Transverse colon (tissue), 4 donors: ENCODE measurements at regions not wholly inside any gene's neighbourhood (a gene's known extent, or its start where the extent isn't known, plus 50 kb on each side); places are given as distances from the start of the nearest gene placed in this dataset.
"Not testable (repeated sequence)": the region's sequence is repeated elsewhere in the genome, so short reads cannot be mapped to it uniquely, and the experiment has no call there.

Experiments used
- DNase-seq: peaks from one replicate; pipeline ENCODE4 v3.0.0-alpha.2; 2019
- H3K27ac ChIP-seq, 4 donors: fragments of 200-600 bp; sonication (generic); 2 replicates each; pipeline ENCODE4 v1.5.1; 2016 to 2018; ENCODE audit warnings: inconsistent platforms in 4 of 4
- H3K27me3 ChIP-seq: fragments of 200-600 bp; sonication (generic); 2 replicates; pipeline ENCODE4 v1.5.1; 2017; ENCODE audit warnings: inconsistent platforms
- H3K36me3 ChIP-seq, 4 donors: fragments of 200-600 bp; sonication (generic); 2 replicates each; pipeline ENCODE4 v1.5.1; 2017 to 2019; ENCODE audit warnings: inconsistent platforms in 4 of 4
- H3K4me1 ChIP-seq, 4 donors: fragments of 200-600 bp; sonication (generic); 2 replicates each; pipeline ENCODE4 v1.5.1; 2017 to 2020; ENCODE audit warnings: inconsistent platforms in 4 of 4
- H3K4me3 ChIP-seq, 4 donors: fragments of 200-600 bp; sonication (generic); 1 replicate in 1 of 4; 2 replicates in 3 of 4; pipeline versions ENCODE4 v1.5.1 to v1.6.1; 2017 to 2019; ENCODE audit warnings: inconsistent platforms in 4 of 4
- H3K9me3 ChIP-seq, 2 donors: fragments of 200-600 bp; sonication (generic); 2 replicates each; pipeline ENCODE4 v1.5.1; 2017 to 2019; ENCODE audit warnings: inconsistent platforms in 2 of 2
- EP300 ChIP-seq: sonication (generic); formaldehyde crosslinking; IDR thresholded peaks from one replicate; pipeline ENCODE4 v1.6.1; 2017; ENCODE audit warnings: antibody characterized with exemption, low read depth
- POLR2A ChIP-seq: fragments of 450-650 bp; IDR thresholded peaks from one replicate; pipeline ENCODE4 v1.6.1; 2016; ENCODE audit warnings: antibody characterized with exemption, mild to moderate bottlenecking, moderate library complexity
- POLR2AphosphoS5 ChIP-seq, 3 donors: sonication (generic); formaldehyde crosslinking; IDR thresholded peaks; one replicate each; pipeline ENCODE4 v1.6.1; 2016; ENCODE audit warnings: antibody characterized with exemption in 3 of 3
- WGBS, 2 donors: methylation state at CpG; one replicate each; pipeline ENCODE4 v1.1.5; 2018; ENCODE audit warnings: low coverage in 1 of 2; 5-methylcytosine and 5-hydroxymethylcytosine counted together
- in situ Hi-C, 4 donors: fragments of 200-750 bp; cut with MboI; loops; one replicate each; pipeline versions ENCODE4 v1.15.0 to v1.15.1; 2017; ENCODE audit warnings: low sequenced_read_pairs in 3 of 4, low pct_ligation_motif_present in 1 of 4, low pct_unique_long_range_greater_than_20kb in 1 of 4
- intact Hi-C: fragments of 100-400 bp; cut with DNase I; formaldehyde crosslinking; loops from one replicate; pipeline ENCODE4 v1.15.1; 2023; ENCODE audit warnings: low total_unique reads
- TF ChIP-seq, protein P1 (sequence below), 5 experiments: fragments of 200-600 bp in 3 of 5; fragments of 450-650 bp in 2 of 5; sonication (generic) in 3 of 5; IDR thresholded peaks; 1 replicate in 2 of 5; 2 replicates in 3 of 5; pipeline ENCODE4 v1.5.1; 2016 to 2017; ENCODE audit warnings: antibody characterized with exemption in 5 of 5, inconsistent platforms in 3 of 5, mild to moderate bottlenecking in 2 of 5, moderate library complexity in 1 of 5

DNA sequence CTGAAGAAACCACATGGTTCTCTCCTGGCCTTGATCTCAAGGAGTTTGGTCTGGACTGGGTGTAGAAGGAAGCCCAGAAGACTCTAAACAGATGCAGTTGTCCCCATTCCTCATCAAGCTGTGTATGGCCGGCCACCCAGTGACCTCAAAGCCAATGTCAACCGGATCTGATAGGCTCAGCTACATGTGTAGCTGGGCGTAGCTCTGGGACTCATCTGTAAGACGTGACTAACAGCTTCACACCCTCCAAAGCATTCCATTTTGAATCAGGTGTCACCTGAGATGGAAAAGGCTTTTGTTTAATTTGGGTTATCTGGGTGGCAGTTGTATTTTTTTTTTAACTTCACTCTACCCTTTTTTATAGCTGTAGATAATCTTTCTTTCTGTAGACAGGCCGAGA lies 130.4 kb downstream of the ABCC12 start:
- Histone ChIP-seq H3K27me3 (no peaks in the 10 kb centered on the region), H3K27ac (no peak overlapping the region), H3K4me3 (no peak overlapping the region), H3K9me3 (no peaks in the 10 kb centered on the region), H3K4me1 (no peaks in the 10 kb centered on the region), H3K36me3 (no peaks in the 10 kb centered on the region)
- no peak for TF ChIP-seq POLR2AphosphoS5 (IDR thresholded peaks at IDR 0.05)
- no peak for TF ChIP-seq POLR2A
- TF ChIP-seq EP300, result no peak
- TF ChIP-seq, protein P1, sequence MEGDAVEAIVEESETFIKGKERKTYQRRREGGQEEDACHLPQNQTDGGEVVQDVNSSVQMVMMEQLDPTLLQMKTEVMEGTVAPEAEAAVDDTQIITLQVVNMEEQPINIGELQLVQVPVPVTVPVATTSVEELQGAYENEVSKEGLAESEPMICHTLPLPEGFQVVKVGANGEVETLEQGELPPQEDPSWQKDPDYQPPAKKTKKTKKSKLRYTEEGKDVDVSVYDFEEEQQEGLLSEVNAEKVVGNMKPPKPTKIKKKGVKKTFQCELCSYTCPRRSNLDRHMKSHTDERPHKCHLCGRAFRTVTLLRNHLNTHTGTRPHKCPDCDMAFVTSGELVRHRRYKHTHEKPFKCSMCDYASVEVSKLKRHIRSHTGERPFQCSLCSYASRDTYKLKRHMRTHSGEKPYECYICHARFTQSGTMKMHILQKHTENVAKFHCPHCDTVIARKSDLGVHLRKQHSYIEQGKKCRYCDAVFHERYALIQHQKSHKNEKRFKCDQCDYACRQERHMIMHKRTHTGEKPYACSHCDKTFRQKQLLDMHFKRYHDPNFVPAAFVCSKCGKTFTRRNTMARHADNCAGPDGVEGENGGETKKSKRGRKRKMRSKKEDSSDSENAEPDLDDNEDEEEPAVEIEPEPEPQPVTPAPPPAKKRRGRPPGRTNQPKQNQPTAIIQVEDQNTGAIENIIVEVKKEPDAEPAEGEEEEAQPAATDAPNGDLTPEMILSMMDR (IDR thresholded peaks at IDR 0.05), result no peak
- intact Hi-C loops, result no loop called here
- in situ Hi-C loops, result no loop called here
- WGBS, 2 donors, result 33 to 50% methylated on average over 1 to 5 of the region's 5 CpGs
- DNase-seq, result no peak

DNA sequence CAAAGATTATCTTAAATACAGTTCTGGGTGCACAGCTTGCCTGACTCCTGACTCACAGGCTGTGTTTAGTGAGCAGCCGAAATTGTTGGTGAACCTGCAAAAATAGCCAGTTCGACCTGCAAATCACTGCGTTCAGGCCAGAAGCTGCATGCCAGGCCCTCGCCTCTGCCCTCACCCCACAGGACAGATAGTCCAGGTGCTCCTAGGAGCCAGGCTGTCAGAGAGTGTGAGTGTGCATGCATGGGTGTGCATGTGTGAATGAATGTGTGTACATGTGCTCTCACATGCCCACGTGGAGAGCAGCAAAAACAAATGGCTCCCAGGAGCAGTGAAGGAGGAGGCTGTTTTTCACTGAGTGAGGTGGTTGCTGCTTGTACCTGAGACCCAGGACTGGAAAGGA lies 131.8 kb downstream of the ABCC12 start:
- intact Hi-C loops, result no loop called here
- no peak overlapping the region for H3K4me3 ChIP-seq
- H3K27me3 ChIP-seq, result no peaks in the 10 kb centered on the region
- no peaks in the 10 kb centered on the region for H3K4me1 ChIP-seq
- in situ Hi-C loops, result no loop called here
- no peaks in the 10 kb centered on the region for H3K36me3 ChIP-seq
- TF ChIP-seq EP300 (no peak), POLR2A (no peak)
- 67% methylated on average over 5 of the region's 5 CpGs; no CpG with 5 or more reads in 1 of the 2 donors for WGBS, 2 donors
- no peaks in the 10 kb centered on the region for H3K9me3 ChIP-seq
- no peak overlapping the region for H3K27ac ChIP-seq
- no peak for DNase-seq

DNA sequence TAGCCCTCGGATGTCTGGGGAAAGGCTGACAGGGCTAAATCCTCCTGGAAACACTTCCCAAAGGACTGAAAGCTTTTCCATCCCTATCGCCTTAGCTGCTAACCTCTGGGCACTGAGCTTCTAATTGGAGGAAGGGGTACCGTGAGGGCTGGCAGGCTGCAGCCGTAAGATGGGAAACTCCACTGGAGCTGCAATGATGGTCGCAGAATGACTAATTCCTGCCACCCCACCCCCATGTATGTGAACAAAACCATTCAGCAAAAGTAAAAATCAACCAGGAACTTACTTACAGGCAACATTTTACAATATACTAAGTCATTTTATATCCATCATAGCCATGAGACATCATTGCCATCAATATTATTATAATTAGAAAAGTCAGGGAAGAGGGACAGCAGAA lies 133.3 kb downstream of the ABCC12 start:
- Histone ChIP-seq H3K27ac (no peak overlapping the region), H3K27me3 (no peaks in the 10 kb centered on the region), H3K9me3 (no peaks in the 10 kb centered on the region), H3K4me3 (no peak overlapping the region), H3K4me1 (no peaks in the 10 kb centered on the region), H3K36me3 (no peaks in the 10 kb centered on the region)
- in situ Hi-C loops (no loop called here), intact Hi-C loops (no loop called here)
- no peak for TF ChIP-seq POLR2A
- no peak for TF ChIP-seq EP300
- no peak for TF ChIP-seq POLR2AphosphoS5 (IDR thresholded peaks at IDR 0.05)
- TF ChIP-seq, protein P1 (IDR thresholded peaks at IDR 0.05), result no peak
- DNase-seq, result no peak
- 86 to 94% methylated on average over 3 to 5 of the region's 5 CpGs for WGBS, 2 donors

DNA sequence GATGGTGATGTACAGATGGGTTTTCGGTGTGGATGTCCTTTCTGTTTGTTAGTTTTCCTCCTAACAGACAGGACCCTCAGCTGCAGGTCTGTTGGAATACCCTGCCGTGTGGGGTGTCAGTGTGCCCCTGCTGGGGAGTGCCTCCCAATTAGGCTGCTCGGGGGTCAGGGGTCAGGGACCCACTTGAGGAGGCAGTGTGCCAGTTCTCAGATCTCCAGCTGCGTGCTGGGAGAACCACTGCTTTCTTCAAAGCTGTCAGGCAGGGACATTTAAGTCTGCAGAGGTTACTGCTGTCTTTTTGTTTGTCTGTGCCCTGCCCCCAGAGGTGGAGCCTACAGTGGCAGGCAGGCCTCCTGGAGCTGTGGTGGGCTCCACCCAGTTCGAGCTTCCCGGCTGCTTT lies 135.2 kb downstream of the ABCC12 start:
- in situ Hi-C loops, DNase-seq, H3K9me3 ChIP-seq, H3K4me1 ChIP-seq, H3K4me3 ChIP-seq, intact Hi-C loops, H3K36me3 ChIP-seq, H3K27me3 ChIP-seq, H3K27ac ChIP-seq: not testable (repeated sequence)
- WGBS, 2 donors, result 55% methylated on average over 4 of the region's 6 CpGs; no CpG with 5 or more reads in 1 of the 2 donors

DNA sequence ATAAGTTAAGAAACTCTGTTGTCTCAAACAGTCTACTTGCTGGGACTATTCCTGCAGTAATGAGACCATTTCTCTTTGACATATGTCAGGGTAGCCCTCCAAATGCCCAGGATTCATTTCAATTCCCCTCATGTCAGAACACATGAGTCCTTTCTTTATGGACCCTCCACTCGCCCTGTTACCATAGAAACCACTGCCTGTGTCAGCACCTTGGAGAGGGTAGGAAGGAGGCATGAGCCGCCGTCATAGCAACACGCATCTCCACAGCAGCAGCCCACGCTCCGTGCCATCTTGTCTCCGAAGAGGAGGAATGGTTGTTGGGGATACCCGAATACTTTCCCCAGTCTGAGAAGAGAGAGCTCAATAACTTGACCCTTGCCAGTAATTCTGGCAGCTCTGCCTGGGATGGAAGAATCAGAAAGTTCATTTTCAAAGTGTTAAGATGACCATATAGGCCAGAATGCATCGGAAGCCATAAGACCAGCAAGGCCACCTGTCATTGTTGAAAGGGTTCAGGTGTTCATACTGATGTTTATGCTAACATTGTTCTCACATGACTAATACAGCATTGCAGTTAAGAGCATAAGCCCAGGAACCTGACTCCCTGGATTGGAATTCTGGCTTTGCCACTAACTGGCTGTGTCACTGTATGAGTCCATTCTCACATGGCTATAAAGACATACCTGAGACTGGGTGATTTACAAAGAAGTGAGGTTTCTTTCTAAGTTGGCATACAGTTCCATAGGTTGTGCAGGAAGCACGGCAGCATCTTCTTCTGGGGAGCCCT lies 141.3 kb downstream of the ABCC12 start:
- H3K4me1 ChIP-seq, result no peaks in the 10 kb centered on the region
- no peak overlapping the region for H3K4me3 ChIP-seq
- no peak for DNase-seq
- no peak for TF ChIP-seq POLR2A
- no peak for TF ChIP-seq POLR2AphosphoS5 (IDR thresholded peaks at IDR 0.05)
- TF ChIP-seq EP300, result no peak
- TF ChIP-seq, protein P1 (IDR thresholded peaks at IDR 0.05), result no peak
- H3K9me3 ChIP-seq, result no peaks in the 10 kb centered on the region
- no peaks in the 10 kb centered on the region for H3K36me3 ChIP-seq
- H3K27me3 ChIP-seq, result no peaks in the 10 kb centered on the region
- intact Hi-C loops (no loop called here), in situ Hi-C loops (no loop called here)
- H3K27ac ChIP-seq, result no peak overlapping the region
- WGBS, 2 donors, result 85% methylated on average over 10 of the region's 10 CpGs; no CpG with 5 or more reads in 1 of the 2 donors
